ENCODE measurements at regions not wholly inside any gene's neighbourhood (a gene's known extent, or its start where the extent isn't known, plus 50 kb on each side); places are given as distances from the start of the nearest gene placed in this dataset.

GRCh38 chr10:36638462-36639155 lies 486.8 kb upstream of the ANKRD30A start:
- H3K4me1 ChIP-seq (ENCODE audit: insufficient read depth, low read length, poor library complexity, severe bottlenecking): peaks cover 58% of the 10 kb centered on the region
- intact Hi-C loops (cut with micrococcal nuclease; ENCODE audit: unreplicated experiment): loop anchor here (5.0 to 10.0 kb wide), 4 partner anchors 139 to 1374 kb away; no protein-coding TSS in a partner anchor
- ChIA-PET CTCF (no interaction called here), POLR2A (ENCODE audit: low non-redundant PET) (no interaction called here)
- no peak overlapping the region for H3K4me3 ChIP-seq (ENCODE audit: low read depth, low read length, poor library complexity, severe bottlenecking)
- no TSS peak for BruUV-seq (replicated peaks)
- no peaks in the 10 kb centered on the region for H3K9me3 ChIP-seq (ENCODE audit: low read depth, low read length, poor library complexity, severe bottlenecking)
- H3K27me3 ChIP-seq (replicated peaks; ENCODE audit: insufficient read depth, low read depth, low read length, poor library complexity): no peaks in the 10 kb centered on the region
- peak; percentile 59 for DNase-seq (ENCODE audit: low spot score)
- no peaks in the 10 kb centered on the region for H3K36me3 ChIP-seq (ENCODE audit: insufficient read depth, low read length, poor library complexity, severe bottlenecking)
- TF ChIP-seq CTCF (conservative IDR thresholded peaks at IDR 0.05; ENCODE audit: low read depth, low read length): no peak
- peak overlapping the region; percentile 84 for H3K27ac ChIP-seq (ENCODE audit: low read depth, low read length, poor library complexity, severe bottlenecking)

GRCh38 chr10:36636879-36637278 lies 488.5 kb upstream of the ANKRD30A start:
- DNase-seq (ENCODE audit: low spot score): peak; percentile 57
- H3K36me3 ChIP-seq (ENCODE audit: insufficient read depth, low read length, poor library complexity, severe bottlenecking): peaks cover 6% of the 10 kb centered on the region
- POLR2A ChIA-PET (ENCODE audit: low non-redundant PET): interaction anchor here (0.7 kb wide), 1 partner anchor 18 kb away, joined by 5 read pairs; no protein-coding TSS in a partner anchor
- peak overlapping the region; percentile 97 for H3K27ac ChIP-seq (ENCODE audit: low read depth, low read length, poor library complexity, severe bottlenecking)
- no peak for TF ChIP-seq CTCF (conservative IDR thresholded peaks at IDR 0.05; ENCODE audit: low read depth, low read length)
- no peak for TF ChIP-seq EZH2 (IDR thresholded peaks at IDR 0.05; ENCODE audit: borderline replicate concordance, low read depth, low read length, poor library complexity, severe bottlenecking)
- intact Hi-C loops (cut with micrococcal nuclease; ENCODE audit: unreplicated experiment): loop anchor here (5.0 to 10.0 kb wide), 4 partner anchors 140 to 1372 kb away; no protein-coding TSS in a partner anchor
- H3K27me3 ChIP-seq (replicated peaks; ENCODE audit: insufficient read depth, low read depth, low read length, poor library complexity): no peaks in the 10 kb centered on the region
- no TSS peak for BruUV-seq (replicated peaks)
- CTCF ChIA-PET: interaction anchor here (1.0 kb wide), 1 partner anchor 89 kb away, joined by 3 read pairs; no protein-coding TSS in a partner anchor
- H3K9me3 ChIP-seq (ENCODE audit: low read depth, low read length, poor library complexity, severe bottlenecking): peaks cover 7% of the 10 kb centered on the region
- H3K4me1 ChIP-seq (ENCODE audit: insufficient read depth, low read length, poor library complexity, severe bottlenecking): peaks cover 50% of the 10 kb centered on the region
- no peak overlapping the region for H3K4me3 ChIP-seq (ENCODE audit: low read depth, low read length, poor library complexity, severe bottlenecking)

GRCh38 chr10:36636285-36636839 lies 489.0 kb upstream of the ANKRD30A start:
- no TSS peak for BruUV-seq (replicated peaks)
- Histone ChIP-seq H3K36me3 (ENCODE audit: insufficient read depth, low read length, poor library complexity, severe bottlenecking) (peaks cover 6% of the 10 kb centered on the region), H3K27ac (ENCODE audit: low read depth, low read length, poor library complexity, severe bottlenecking) (peak overlapping the region; percentile 97), H3K4me3 (ENCODE audit: low read depth, low read length, poor library complexity, severe bottlenecking) (no peak overlapping the region), H3K9me3 (ENCODE audit: low read depth, low read length, poor library complexity, severe bottlenecking) (peaks cover 12% of the 10 kb centered on the region), H3K27me3 (replicated peaks; ENCODE audit: insufficient read depth, low read depth, low read length, poor library complexity) (no peaks in the 10 kb centered on the region), H3K4me1 (ENCODE audit: insufficient read depth, low read length, poor library complexity, severe bottlenecking) (peaks cover 47% of the 10 kb centered on the region)
- CTCF ChIA-PET: interaction anchor here (0.5 to 1.0 kb wide), 3 partner anchors 13 to 984 kb away, joined by 3 to 4 read pairs (median 3); no protein-coding TSS in a partner anchor
- peak; percentile 93 for DNase-seq (ENCODE audit: low spot score)
- no peak for TF ChIP-seq CTCF (conservative IDR thresholded peaks at IDR 0.05; ENCODE audit: low read depth, low read length)
- no peak for TF ChIP-seq EZH2 (IDR thresholded peaks at IDR 0.05; ENCODE audit: borderline replicate concordance, low read depth, low read length, poor library complexity, severe bottlenecking)
- intact Hi-C loops (cut with micrococcal nuclease; ENCODE audit: unreplicated experiment): loop anchor here (5.0 to 10.0 kb wide), 4 partner anchors 141 to 1372 kb away; no protein-coding TSS in a partner anchor
- POLR2A ChIA-PET (ENCODE audit: low non-redundant PET): interaction anchor here (0.7 kb wide), 1 partner anchor 19 kb away, joined by 5 read pairs; no protein-coding TSS in a partner anchor

Data from A673 (cell line).